Epithelial cell of esophagus (primary cell): ENCODE measurements at regions not wholly inside any gene's neighbourhood (a gene's known extent, or its start where the extent isn't known, plus 50 kb on each side); places are given as distances from the start of the nearest gene placed in this dataset.

Experiments used
- DNase-seq: peaks from one replicate; pipeline ENCODE4 v3.0.0; 2010; ENCODE audit warnings: low read depth
- H3K4me3 ChIP-seq: 2 replicates; pipeline ENCODE4 v1.5.1; 2011; ENCODE audit warnings: mild to moderate bottlenecking, low read length, control low read depth
- TF ChIP-seq, protein P1 (sequence below): IDR thresholded peaks from 2 replicates; pipeline ENCODE4 v1.5.1; 2011; ENCODE audit warnings: low read depth, mild to moderate bottlenecking, low read length, control low read depth, inconsistent platforms; ENCODE audit not compliant: insufficient read depth; ENCODE audit errors: missing control alignments

DNA sequence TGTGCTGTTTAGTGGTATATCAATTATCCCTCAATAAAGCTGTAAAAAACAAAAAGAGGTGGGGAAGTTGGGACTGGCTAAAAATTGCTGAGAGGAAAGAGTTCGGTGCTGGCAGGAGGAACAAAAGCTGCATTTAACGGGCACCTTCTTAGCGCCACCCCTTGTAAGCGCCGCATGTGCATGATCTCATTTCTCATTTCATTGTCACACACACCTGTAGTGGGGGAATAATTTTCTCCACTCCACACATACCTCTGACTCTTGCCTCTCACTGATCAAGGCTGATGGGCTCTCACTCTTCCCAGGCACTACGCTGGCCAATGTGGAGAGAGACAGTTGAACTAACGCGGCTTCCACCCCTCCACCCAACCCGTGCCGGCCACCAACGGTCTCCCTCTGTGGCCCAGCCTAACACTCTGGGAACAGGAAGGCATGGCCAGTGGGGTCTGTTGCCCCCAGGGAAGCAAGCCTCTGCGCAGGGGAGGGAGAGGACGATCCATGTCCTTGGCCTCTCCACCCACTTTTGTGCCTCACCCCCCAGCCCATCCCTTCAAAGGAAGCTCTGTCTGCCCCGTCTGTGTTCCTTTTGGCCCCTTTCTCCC is 186.7 kb upstream of the SYT13 start:
- TF ChIP-seq, protein P1, sequence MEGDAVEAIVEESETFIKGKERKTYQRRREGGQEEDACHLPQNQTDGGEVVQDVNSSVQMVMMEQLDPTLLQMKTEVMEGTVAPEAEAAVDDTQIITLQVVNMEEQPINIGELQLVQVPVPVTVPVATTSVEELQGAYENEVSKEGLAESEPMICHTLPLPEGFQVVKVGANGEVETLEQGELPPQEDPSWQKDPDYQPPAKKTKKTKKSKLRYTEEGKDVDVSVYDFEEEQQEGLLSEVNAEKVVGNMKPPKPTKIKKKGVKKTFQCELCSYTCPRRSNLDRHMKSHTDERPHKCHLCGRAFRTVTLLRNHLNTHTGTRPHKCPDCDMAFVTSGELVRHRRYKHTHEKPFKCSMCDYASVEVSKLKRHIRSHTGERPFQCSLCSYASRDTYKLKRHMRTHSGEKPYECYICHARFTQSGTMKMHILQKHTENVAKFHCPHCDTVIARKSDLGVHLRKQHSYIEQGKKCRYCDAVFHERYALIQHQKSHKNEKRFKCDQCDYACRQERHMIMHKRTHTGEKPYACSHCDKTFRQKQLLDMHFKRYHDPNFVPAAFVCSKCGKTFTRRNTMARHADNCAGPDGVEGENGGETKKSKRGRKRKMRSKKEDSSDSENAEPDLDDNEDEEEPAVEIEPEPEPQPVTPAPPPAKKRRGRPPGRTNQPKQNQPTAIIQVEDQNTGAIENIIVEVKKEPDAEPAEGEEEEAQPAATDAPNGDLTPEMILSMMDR, result no peak
- no peak for DNase-seq
- H3K4me3 ChIP-seq, result no peak overlapping the region

DNA sequence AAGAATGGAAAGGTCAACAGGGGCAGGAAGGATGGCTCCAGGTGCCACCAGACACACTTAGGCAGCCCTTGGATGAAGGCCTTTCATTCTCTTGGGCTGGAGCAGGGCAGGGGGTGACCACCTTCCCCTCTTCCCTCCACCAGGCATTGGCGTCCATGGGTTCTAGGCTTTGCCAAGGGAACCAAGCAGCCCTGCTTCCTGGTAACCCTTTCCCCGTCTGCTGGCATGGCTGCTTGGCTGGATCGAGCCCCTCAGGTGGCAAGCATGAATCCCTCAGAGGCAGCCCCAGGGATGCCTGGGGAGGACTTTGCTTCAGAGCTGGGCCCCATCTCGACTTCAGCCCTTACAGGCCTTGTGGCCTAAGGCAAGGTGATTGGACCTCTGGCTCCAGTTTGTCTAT is 185.1 kb upstream of the SYT13 start:
- TF ChIP-seq, protein P1, result no peak
- DNase-seq, result no peak
- no peak overlapping the region for H3K4me3 ChIP-seq

DNA sequence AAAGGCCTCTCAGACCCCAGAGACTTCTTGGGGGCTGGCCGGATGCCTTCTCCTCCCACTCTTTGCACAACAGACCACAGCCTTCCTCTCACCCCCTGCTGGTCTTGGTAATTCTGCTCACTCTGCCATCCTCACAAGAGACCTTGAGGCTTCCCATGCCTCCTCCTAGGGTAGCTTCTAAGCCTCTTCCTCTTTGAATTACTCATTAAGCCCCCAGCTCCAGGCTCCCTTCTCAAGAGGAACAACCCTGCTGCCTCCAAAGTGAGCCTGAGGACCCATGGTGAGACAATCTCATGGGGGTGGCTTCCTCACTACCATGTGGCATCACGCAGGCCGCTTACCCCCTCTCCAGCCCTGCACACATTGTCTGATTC is 184.6 kb upstream of the SYT13 start:
- no peak overlapping the region for H3K4me3 ChIP-seq
- TF ChIP-seq, protein P1, result no peak
- no peak for DNase-seq

DNA sequence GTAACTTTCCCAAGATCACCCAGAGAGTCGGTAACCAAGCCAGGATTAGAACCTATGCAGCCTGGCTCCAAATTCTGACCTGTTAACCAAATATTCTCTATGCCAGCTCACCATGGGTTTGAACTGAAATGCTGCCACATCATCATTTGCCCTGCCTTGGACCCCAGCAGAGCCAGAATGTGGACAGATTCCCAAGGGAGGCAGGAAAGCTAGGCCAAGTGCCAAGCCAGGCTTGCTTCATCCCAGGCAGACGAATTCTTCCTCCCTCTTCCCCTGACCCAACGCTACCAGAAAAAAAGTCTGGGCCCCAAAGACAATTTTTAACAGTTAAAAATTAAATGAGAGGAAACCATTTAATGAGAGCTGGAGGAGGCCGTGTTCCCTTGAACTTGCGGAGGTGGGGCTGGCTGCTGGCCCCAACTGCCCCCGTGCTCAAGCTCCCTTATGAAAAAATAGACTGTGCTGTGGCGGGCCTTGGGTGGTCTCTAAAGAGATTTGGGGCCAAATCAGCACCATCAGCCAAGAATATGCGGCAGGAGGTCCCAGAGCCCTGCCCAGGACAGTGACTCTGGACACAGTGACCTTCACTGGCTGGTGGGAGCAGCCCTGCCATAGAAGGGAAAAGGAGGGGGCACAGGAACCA is 184.1 kb upstream of the SYT13 start:
- TF ChIP-seq, protein P1, result no peak
- no peak for DNase-seq
- no peak overlapping the region for H3K4me3 ChIP-seq

DNA sequence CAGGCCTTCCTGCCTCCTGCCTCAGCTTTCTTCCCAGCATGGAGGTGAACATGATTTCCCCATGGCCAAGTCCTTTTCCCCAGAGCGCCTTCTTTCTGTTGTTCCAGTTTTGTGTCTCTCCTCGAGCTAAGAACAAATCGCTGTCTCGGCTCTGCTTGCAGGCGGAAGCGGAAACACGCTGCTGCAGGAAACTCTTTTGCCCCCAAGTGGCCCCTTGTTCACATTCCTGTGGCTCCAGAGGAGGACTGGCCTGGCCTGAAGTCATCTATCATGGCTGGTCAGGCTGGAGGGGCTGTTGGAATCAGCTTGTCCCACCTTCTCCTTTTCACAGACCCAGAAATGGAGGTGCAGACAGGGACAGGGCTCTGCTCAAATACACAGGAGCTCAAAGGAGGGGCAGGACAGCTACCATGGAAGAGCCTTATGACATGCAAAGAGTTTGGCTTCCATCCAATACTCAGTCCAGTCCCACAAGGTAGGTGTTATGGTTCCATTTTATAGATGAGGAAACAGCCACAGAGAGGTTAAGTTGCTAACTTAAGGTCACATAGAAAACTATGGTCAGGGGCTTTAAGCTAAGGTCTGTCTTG is 182.2 kb upstream of the SYT13 start:
- no peak for DNase-seq
- H3K4me3 ChIP-seq, result no peak overlapping the region
- TF ChIP-seq, protein P1, result no peak

DNA sequence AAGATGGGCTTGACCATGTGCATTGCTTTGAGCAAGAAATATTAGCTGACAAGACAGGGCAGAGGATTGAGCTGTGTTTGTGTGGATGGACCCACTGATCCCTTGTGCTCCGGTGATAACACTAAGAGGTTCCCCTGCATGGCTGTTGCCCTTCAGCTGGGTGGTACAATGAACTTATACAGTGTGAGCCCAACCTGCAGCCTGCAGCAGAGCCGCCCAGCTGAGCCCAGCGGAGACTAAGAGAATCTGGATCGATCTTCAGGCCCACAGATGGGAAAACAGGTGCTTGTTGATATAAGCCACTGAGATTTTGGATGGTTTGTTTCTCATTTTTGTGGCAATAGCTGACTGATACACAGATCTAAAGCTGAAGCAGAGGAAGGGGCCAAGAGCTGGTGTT is 177.4 kb upstream of the SYT13 start:
- no peak overlapping the region for H3K4me3 ChIP-seq
- DNase-seq, result no peak
- TF ChIP-seq, protein P1, result no peak
